Left forelimb (tissue), 1 donor: ENCODE measurements at regions not wholly inside any gene's neighbourhood (a gene's known extent, or its start where the extent isn't known, plus 50 kb on each side); places are given as distances from the start of the nearest gene placed in this dataset.
"Not testable (repeated sequence)": the region's sequence is repeated elsewhere in the genome, so short reads cannot be mapped to it uniquely, and the experiment has no call there.

Source experiments
- DNase-seq: peaks from one replicate; pipeline ENCODE4 v3.0.0-alpha.2; 2018; ENCODE audit warnings: low spot score

- DNase-seq: not testable (repeated sequence)
Observed at GRCh38 chr9:41018948-41019347, 109.5 kb downstream of the FOXD4L6 start.

- not testable (repeated sequence) for DNase-seq
Observed at GRCh38 chr9:41016699-41017098, 111.8 kb downstream of the FOXD4L6 start.

GRCh38 chr9:40999952-41000700, 128.4 kb downstream of the FOXD4L6 start:
- DNase-seq: not testable (repeated sequence)

GRCh38 chr9:40995490-40995889, 133.0 kb downstream of the FOXD4L6 start:
- DNase-seq: not testable (repeated sequence)

- DNase-seq: not testable (repeated sequence)
Observed at GRCh38 chr9:40993842-40994241, 134.6 kb downstream of the FOXD4L6 start.

- DNase-seq: not testable (repeated sequence)
Observed at GRCh38 chr9:40993375-40993774, 135.1 kb downstream of the FOXD4L6 start.

GRCh38 chr9:40992472-40992821, 136.0 kb downstream of the FOXD4L6 start:
- not testable (repeated sequence) for DNase-seq

- peak; percentile 98 for DNase-seq
Observed at GRCh38 chr9:40991741-40992471, 136.6 kb downstream of the FOXD4L6 start.

GRCh38 chr9:40991100-40991740, 137.3 kb downstream of the FOXD4L6 start:
- DNase-seq: not testable (repeated sequence)

- not testable (repeated sequence) for DNase-seq
Observed at GRCh38 chr9:40986332-40986731, 142.1 kb downstream of the FOXD4L6 start.

GRCh38 chr9:40975351-40975750, 153.1 kb downstream of the FOXD4L6 start:
- DNase-seq: not testable (repeated sequence)

GRCh38 chr9:40974912-40975311, 153.6 kb downstream of the FOXD4L6 start:
- DNase-seq: not testable (repeated sequence)

GRCh38 chr9:40971773-40972172, 156.7 kb downstream of the FOXD4L6 start:
- not testable (repeated sequence) for DNase-seq

- DNase-seq: not testable (repeated sequence)
Observed at GRCh38 chr9:40970340-40970739, 158.1 kb downstream of the FOXD4L6 start.

- DNase-seq: not testable (repeated sequence)
Observed at GRCh38 chr9:40962461-40962860, 166.0 kb downstream of the FOXD4L6 start.

GRCh38 chr9:40951876-40952494, 176.5 kb downstream of the FOXD4L6 start:
- peak; percentile 45 for DNase-seq

GRCh38 chr9:40946228-40946627, 182.3 kb downstream of the FOXD4L6 start:
- DNase-seq: peak; percentile 38

GRCh38 chr9:40942730-40943129, 185.8 kb downstream of the FOXD4L6 start:
- DNase-seq: not testable (repeated sequence)

GRCh38 chr9:40939888-40940209, 188.6 kb downstream of the FOXD4L6 start:
- not testable (repeated sequence) for DNase-seq

GRCh38 chr9:40939201-40939887, 189.1 kb downstream of the FOXD4L6 start:
- DNase-seq: not testable (repeated sequence)

GRCh38 chr9:40935336-40935735, 193.1 kb downstream of the FOXD4L6 start:
- peak; percentile 54 for DNase-seq

GRCh38 chr9:40934480-40934879, 194.0 kb downstream of the FOXD4L6 start:
- peak; percentile 17 for DNase-seq
